HFFc6 (cell line): ENCODE measurements at regions not wholly inside any gene's neighbourhood (a gene's known extent, or its start where the extent isn't known, plus 50 kb on each side); places are given as distances from the start of the nearest gene placed in this dataset.

Experiments used
- DNase-seq: peaks from one replicate; pipeline ENCODE4 v3.0.0-alpha.2; 2018
- H3K27ac Mint-ChIP-seq: 2 replicates; pipeline ENCODE4 v1.8.0; 2020; ENCODE audit warnings: mild to moderate bottlenecking, mixed read lengths
- H3K27me3 Mint-ChIP-seq: 2 replicates; pipeline ENCODE4 v1.8.0; 2021; ENCODE audit warnings: mild to moderate bottlenecking, moderate library complexity, mixed read lengths; ENCODE audit not compliant: insufficient read depth
- H3K36me3 Mint-ChIP-seq: 2 replicates; pipeline ENCODE4 v1.8.0; 2021; ENCODE audit warnings: low read depth, mixed read lengths
- H3K4me1 Mint-ChIP-seq: 2 replicates; pipeline ENCODE4 v1.8.0; 2020; ENCODE audit warnings: low read depth, mixed read lengths
- H3K4me3 Mint-ChIP-seq: 2 replicates; pipeline ENCODE4 v1.8.0; 2020; ENCODE audit warnings: mild to moderate bottlenecking, moderate library complexity, mixed read lengths
- H3K9me3 Mint-ChIP-seq: 2 replicates; pipeline ENCODE4 v1.8.0; 2020; ENCODE audit warnings: mild to moderate bottlenecking, mixed read lengths
- TF ChIP-seq, protein P1 (sequence below): fragments of 200-600 bp; sonication (generic); IDR thresholded peaks from 2 replicates; pipeline ENCODE4 v1.5.0; 2021; ENCODE audit warnings: antibody characterized with exemption, mild to moderate bottlenecking

DNA sequence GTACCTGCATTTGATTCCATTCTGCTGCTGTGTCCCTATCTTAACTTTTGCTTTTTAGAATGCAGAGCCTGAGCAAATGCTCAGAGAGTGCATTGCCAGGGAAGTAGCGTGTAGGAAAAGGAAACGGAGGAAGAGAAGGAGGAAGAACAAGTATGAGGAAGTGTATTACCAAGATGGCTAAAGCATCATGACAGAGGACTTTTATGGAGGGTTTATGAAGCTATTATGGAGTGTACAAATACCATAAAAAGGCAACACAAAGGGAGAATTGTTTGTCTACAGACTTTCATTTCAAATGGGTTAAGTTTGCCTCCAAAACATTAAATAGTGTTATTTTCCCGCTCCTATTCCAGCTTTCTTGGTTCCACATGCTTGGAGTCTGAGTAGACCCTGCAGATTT is 1899.8 kb upstream of the NUDT12 start:
- H3K9me3 Mint-ChIP-seq = peaks cover 46% of the 10 kb centered on the region
- no peak overlapping the region for H3K27ac Mint-ChIP-seq
- H3K36me3 Mint-ChIP-seq = 0 out of 2 replicates have a peak, but pooled peaks cover 6% of the 10 kb centered on the region
- H3K4me1 Mint-ChIP-seq = no peaks in the 10 kb centered on the region
- TF ChIP-seq, protein P1, sequence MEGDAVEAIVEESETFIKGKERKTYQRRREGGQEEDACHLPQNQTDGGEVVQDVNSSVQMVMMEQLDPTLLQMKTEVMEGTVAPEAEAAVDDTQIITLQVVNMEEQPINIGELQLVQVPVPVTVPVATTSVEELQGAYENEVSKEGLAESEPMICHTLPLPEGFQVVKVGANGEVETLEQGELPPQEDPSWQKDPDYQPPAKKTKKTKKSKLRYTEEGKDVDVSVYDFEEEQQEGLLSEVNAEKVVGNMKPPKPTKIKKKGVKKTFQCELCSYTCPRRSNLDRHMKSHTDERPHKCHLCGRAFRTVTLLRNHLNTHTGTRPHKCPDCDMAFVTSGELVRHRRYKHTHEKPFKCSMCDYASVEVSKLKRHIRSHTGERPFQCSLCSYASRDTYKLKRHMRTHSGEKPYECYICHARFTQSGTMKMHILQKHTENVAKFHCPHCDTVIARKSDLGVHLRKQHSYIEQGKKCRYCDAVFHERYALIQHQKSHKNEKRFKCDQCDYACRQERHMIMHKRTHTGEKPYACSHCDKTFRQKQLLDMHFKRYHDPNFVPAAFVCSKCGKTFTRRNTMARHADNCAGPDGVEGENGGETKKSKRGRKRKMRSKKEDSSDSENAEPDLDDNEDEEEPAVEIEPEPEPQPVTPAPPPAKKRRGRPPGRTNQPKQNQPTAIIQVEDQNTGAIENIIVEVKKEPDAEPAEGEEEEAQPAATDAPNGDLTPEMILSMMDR = no peak
- no peak overlapping the region for H3K4me3 Mint-ChIP-seq
- no peaks in the 10 kb centered on the region for H3K27me3 Mint-ChIP-seq
- no peak for DNase-seq

GRCh38 chr5:105460721-105461120 is 1898.1 kb upstream of the NUDT12 start:
- Mint-ChIP-seq H3K9me3 (peaks cover 45% of the 10 kb centered on the region), H3K27me3 (no peaks in the 10 kb centered on the region), H3K4me3 (no peak overlapping the region), H3K4me1 (no peaks in the 10 kb centered on the region), H3K27ac (no peak overlapping the region), H3K36me3 (0 out of 2 replicates have a peak, but pooled peaks cover 6% of the 10 kb centered on the region)
- TF ChIP-seq, protein P1 = no peak
- no peak for DNase-seq

- H3K4me1 Mint-ChIP-seq = no peaks in the 10 kb centered on the region
- H3K27me3 Mint-ChIP-seq = peaks cover 2% of the 10 kb centered on the region; the same call in 1 of the 2 replicates
- H3K27ac Mint-ChIP-seq = no peak overlapping the region
- no peak overlapping the region for H3K4me3 Mint-ChIP-seq
- TF ChIP-seq, protein P1 = no peak
- DNase-seq = no peak
- peaks cover 36% of the 10 kb centered on the region for H3K9me3 Mint-ChIP-seq
- H3K36me3 Mint-ChIP-seq = no peaks in the 10 kb centered on the region; the same call in 1 of the 2 replicates
Measured at GRCh38 chr5:105453216-105453807, 1890.7 kb upstream of the NUDT12 start.

DNA sequence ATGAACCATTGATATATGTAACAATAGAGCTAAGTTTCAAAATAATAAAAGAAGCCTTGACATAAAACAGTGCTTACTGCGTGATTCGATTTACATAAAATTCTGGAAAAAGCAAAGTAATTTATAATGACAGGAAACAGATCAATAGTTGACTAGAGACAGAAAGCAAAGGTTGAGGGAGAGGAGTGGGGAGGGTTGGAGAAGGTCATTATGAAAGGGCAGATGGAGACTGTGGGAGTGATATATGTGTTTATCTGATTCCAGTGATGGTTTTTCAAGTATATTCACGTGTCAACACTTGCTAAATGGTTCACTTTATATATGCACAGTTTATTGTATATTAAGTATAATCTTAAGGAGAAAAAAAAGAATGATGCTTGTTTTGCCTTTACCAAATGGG is 1885.7 kb upstream of the NUDT12 start:
- Mint-ChIP-seq H3K9me3 (peaks cover 47% of the 10 kb centered on the region), H3K4me3 (no peak overlapping the region), H3K36me3 (peaks cover 7% of the 10 kb centered on the region; the same call in 1 of the 2 replicates), H3K27ac (no peak overlapping the region), H3K4me1 (no peaks in the 10 kb centered on the region), H3K27me3 (peaks cover 2% of the 10 kb centered on the region; the same call in 1 of the 2 replicates)
- DNase-seq = no peak
- TF ChIP-seq, protein P1 = no peak

DNA sequence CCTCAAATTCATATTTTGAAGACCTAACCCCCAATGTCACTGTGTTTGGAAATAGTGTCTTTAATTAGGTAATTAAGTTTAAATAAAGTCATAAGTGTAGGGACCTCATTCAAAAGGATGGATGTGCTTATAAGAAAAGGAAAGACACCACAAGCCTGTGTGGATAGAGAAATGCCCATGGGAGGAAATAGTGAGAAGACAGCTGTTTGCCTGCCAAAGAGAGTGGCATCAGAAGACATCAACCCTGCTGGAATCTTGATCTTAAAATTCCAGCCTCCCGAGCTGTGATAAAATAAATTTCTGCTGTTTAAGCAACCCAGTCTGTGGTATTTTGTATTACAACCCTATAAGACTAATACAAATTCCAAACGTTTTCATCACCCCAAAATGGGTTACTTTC is 1867.9 kb upstream of the NUDT12 start:
- Mint-ChIP-seq H3K4me1 (no peaks in the 10 kb centered on the region), H3K9me3 (peaks cover 41% of the 10 kb centered on the region), H3K36me3 (no peaks in the 10 kb centered on the region; the same call in 1 of the 2 replicates), H3K4me3 (no peak overlapping the region), H3K27ac (no peak overlapping the region), H3K27me3 (no peaks in the 10 kb centered on the region; the same call in 1 of the 2 replicates)
- TF ChIP-seq, protein P1 = no peak
- no peak for DNase-seq
